ENCODE measurements at regions not wholly inside any gene's neighbourhood (a gene's known extent, or its start where the extent isn't known, plus 50 kb on each side); places are given as distances from the start of the nearest gene placed in this dataset.

DNA sequence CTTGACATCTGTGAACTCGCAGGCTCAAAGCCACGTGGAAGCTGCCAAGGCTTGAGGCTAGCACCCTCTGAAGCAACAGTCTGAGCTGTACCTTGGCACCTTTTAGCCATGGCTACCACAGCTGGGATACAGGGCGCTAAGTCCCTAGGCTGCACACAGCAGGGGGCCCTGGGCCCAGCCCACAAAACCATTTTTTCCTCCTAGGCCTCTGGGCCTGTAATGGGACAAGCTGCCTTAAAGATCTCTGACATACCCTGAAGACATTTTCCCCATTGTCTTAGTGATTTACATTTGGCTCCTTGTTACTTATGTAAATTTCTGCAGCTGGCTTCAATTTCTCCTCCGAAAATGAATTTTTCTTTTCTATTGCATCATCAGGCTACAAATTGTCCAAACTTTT lies 455.9 kb downstream of the TDRD3 start:
- no peak for ATAC-seq
- TF ChIP-seq ARNTL (CRISPR knock-in tag; IDR thresholded peaks at IDR 0.05; ENCODE audit: borderline replicate concordance, low read depth) (no peak), ZNF8 (CRISPR knock-in tag; IDR thresholded peaks at IDR 0.05) (no peak), SNAI2 (CRISPR knock-in tag; IDR thresholded peaks at IDR 0.05) (no peak), GLIS3 (CRISPR knock-in tag; IDR thresholded peaks at IDR 0.05) (no peak), TCF4 (CRISPR knock-in tag; IDR thresholded peaks at IDR 0.05; ENCODE audit: borderline replicate concordance) (no peak), TOX (CRISPR knock-in tag; IDR thresholded peaks at IDR 0.05; ENCODE audit: borderline replicate concordance) (no peak), PPARA (CRISPR knock-in tag; IDR thresholded peaks at IDR 0.05; ENCODE audit: borderline replicate concordance) (no peak), ESRRG (CRISPR knock-in tag; IDR thresholded peaks at IDR 0.05) (no peak), ISL1 (CRISPR knock-in tag; IDR thresholded peaks at IDR 0.05) (no peak), OSR1 (CRISPR knock-in tag; IDR thresholded peaks at IDR 0.05) (no peak), BACH2 (CRISPR knock-in tag; IDR thresholded peaks at IDR 0.05; ENCODE audit: borderline replicate concordance) (no peak), ZNF565 (CRISPR knock-in tag; conservative IDR thresholded peaks at IDR 0.05; ENCODE audit: low read depth) (no peak), CSDC2 (CRISPR knock-in tag; IDR thresholded peaks at IDR 0.05) (no peak), RARB (CRISPR knock-in tag; IDR thresholded peaks at IDR 0.05) (no peak), ZFP3 (CRISPR knock-in tag; IDR thresholded peaks at IDR 0.05) (no peak), ZFP30 (CRISPR knock-in tag; IDR thresholded peaks at IDR 0.05) (no peak)
- TF ChIP-seq, protein P1, sequence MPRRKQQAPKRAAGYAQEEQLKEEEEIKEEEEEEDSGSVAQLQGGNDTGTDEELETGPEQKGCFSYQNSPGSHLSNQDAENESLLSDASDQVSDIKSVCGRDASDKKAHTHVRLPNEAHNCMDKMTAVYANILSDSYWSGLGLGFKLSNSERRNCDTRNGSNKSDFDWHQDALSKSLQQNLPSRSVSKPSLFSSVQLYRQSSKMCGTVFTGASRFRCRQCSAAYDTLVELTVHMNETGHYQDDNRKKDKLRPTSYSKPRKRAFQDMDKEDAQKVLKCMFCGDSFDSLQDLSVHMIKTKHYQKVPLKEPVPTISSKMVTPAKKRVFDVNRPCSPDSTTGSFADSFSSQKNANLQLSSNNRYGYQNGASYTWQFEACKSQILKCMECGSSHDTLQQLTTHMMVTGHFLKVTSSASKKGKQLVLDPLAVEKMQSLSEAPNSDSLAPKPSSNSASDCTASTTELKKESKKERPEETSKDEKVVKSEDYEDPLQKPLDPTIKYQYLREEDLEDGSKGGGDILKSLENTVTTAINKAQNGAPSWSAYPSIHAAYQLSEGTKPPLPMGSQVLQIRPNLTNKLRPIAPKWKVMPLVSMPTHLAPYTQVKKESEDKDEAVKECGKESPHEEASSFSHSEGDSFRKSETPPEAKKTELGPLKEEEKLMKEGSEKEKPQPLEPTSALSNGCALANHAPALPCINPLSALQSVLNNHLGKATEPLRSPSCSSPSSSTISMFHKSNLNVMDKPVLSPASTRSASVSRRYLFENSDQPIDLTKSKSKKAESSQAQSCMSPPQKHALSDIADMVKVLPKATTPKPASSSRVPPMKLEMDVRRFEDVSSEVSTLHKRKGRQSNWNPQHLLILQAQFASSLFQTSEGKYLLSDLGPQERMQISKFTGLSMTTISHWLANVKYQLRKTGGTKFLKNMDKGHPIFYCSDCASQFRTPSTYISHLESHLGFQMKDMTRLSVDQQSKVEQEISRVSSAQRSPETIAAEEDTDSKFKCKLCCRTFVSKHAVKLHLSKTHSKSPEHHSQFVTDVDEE (CRISPR knock-in tag; IDR thresholded peaks at IDR 0.05): no peak
- TF ChIP-seq, protein P2, sequence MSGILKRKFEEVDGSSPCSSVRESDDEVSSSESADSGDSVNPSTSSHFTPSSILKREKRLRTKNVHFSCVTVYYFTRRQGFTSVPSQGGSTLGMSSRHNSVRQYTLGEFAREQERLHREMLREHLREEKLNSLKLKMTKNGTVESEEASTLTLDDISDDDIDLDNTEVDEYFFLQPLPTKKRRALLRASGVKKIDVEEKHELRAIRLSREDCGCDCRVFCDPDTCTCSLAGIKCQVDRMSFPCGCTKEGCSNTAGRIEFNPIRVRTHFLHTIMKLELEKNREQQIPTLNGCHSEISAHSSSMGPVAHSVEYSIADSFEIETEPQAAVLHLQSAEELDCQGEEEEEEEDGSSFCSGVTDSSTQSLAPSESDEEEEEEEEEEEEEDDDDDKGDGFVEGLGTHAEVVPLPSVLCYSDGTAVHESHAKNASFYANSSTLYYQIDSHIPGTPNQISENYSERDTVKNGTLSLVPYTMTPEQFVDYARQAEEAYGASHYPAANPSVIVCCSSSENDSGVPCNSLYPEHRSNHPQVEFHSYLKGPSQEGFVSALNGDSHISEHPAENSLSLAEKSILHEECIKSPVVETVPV (CRISPR knock-in tag; IDR thresholded peaks at IDR 0.05): no peak
- TF ChIP-seq, protein P3, sequence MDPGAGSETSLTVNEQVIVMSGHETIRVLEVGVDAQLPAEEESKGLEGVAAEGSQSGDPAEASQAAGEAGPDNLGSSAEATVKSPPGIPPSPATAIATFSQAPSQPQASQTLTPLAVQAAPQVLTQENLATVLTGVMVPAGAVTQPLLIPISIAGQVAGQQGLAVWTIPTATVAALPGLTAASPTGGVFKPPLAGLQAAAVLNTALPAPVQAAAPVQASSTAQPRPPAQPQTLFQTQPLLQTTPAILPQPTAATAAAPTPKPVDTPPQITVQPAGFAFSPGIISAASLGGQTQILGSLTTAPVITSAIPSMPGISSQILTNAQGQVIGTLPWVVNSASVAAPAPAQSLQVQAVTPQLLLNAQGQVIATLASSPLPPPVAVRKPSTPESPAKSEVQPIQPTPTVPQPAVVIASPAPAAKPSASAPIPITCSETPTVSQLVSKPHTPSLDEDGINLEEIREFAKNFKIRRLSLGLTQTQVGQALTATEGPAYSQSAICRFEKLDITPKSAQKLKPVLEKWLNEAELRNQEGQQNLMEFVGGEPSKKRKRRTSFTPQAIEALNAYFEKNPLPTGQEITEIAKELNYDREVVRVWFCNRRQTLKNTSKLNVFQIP (CRISPR knock-in tag; IDR thresholded peaks at IDR 0.05; ENCODE audit: borderline replicate concordance, low read depth): no peak
- TF ChIP-seq, protein P4, sequence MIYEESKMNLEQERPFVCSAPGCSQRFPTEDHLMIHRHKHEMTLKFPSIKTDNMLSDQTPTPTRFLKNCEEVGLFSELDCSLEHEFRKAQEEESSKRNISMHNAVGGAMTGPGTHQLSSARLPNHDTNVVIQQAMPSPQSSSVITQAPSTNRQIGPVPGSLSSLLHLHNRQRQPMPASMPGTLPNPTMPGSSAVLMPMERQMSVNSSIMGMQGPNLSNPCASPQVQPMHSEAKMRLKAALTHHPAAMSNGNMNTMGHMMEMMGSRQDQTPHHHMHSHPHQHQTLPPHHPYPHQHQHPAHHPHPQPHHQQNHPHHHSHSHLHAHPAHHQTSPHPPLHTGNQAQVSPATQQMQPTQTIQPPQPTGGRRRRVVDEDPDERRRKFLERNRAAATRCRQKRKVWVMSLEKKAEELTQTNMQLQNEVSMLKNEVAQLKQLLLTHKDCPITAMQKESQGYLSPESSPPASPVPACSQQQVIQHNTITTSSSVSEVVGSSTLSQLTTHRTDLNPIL (CRISPR knock-in tag; IDR thresholded peaks at IDR 0.05; ENCODE audit: low read depth): no peak

DNA sequence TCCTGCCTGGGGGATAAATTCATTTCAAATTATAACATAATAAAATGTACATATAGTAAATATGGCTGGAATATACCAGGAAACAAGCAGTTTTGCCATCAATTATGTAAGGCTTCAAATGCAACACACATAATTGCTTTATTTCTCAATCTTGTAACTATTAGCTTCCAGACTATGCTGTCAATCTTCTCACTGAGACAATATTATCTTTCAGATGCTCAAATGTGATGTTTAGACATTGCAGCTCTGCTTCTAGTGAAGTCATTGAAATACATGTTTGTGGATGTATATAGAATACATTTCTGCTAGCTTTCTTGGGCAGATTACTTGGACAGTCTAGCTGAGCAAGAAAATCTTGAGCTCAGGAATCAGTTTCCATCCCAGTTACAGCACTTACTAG lies 454.4 kb downstream of the TDRD3 start:
- no peak for ATAC-seq

More for the DNA sequence above, 454.4 kb downstream of the TDRD3 start:
- TF ChIP-seq ESRRG (CRISPR knock-in tag; IDR thresholded peaks at IDR 0.05) (no peak), ISL1 (CRISPR knock-in tag; IDR thresholded peaks at IDR 0.05) (no peak), ZNF8 (CRISPR knock-in tag; IDR thresholded peaks at IDR 0.05) (no peak), ZNF70 (CRISPR knock-in tag; IDR thresholded peaks at IDR 0.05) (no peak), OSR1 (CRISPR knock-in tag; IDR thresholded peaks at IDR 0.05) (no peak), TCF4 (CRISPR knock-in tag; IDR thresholded peaks at IDR 0.05; ENCODE audit: borderline replicate concordance) (no peak), SNAI2 (CRISPR knock-in tag; IDR thresholded peaks at IDR 0.05) (no peak), CSDC2 (CRISPR knock-in tag; IDR thresholded peaks at IDR 0.05) (no peak)
- TF ChIP-seq, protein P4 (CRISPR knock-in tag; IDR thresholded peaks at IDR 0.05; ENCODE audit: low read depth): no peak
- TF ChIP-seq, protein P1 (CRISPR knock-in tag; IDR thresholded peaks at IDR 0.05): no peak

All from SK-N-SH treated with all-trans-retinoic acid at 6 μM for 48 hours (cell line).